Neural progenitor cell (in vitro differentiated cells): ENCODE measurements at regions not wholly inside any gene's neighbourhood (a gene's known extent, or its start where the extent isn't known, plus 50 kb on each side); places are given as distances from the start of the nearest gene placed in this dataset.
A peak's percentile ranks its signal among the peaks of the same experiment; 100 is the strongest.

Experiments used
- DNase-seq: peaks from one replicate; pipeline ENCODE4 v3.0.0-alpha.2; 2016; ENCODE audit warnings: low spot score
- H2AFZ ChIP-seq: fragments of 200-600 bp; sonication (generic); replicated peaks from 2 replicates; pipeline ENCODE4 v1.6.1; 2016; ENCODE audit warnings: antibody characterized with exemption
- H3F3A ChIP-seq: fragments of 200-600 bp; sonication (generic); 2 replicates; pipeline ENCODE4 v1.6.1; 2016; ENCODE audit warnings: antibody characterized with exemption, low read depth
- H3K27ac ChIP-seq: fragments of 200-600 bp; sonication (generic); 2 replicates; pipeline ENCODE4 v1.5.1; 2016; ENCODE audit warnings: mild to moderate bottlenecking
- H3K27me3 ChIP-seq: fragments of 200-600 bp; sonication (generic); 2 replicates; pipeline ENCODE4 v1.6.1; 2016; ENCODE audit warnings: mild to moderate bottlenecking, moderate library complexity
- H3K36me3 ChIP-seq: fragments of 200-600 bp; sonication (generic); 2 replicates; pipeline ENCODE4 v1.5.1; 2016
- H3K4me1 ChIP-seq: fragments of 200-600 bp; sonication (generic); 2 replicates; pipeline ENCODE4 v1.6.1; 2016; ENCODE audit warnings: mixed run types
- H3K4me2 ChIP-seq: fragments of 200-600 bp; sonication (generic); 2 replicates; pipeline ENCODE4 v1.6.1; 2016
- H3K4me3 ChIP-seq: fragments of 200-600 bp; sonication (generic); 2 replicates; pipeline ENCODE4 v1.5.1; 2016
- H3K79me2 ChIP-seq: fragments of 200-600 bp; sonication (generic); 2 replicates; pipeline ENCODE4 v1.6.1; 2016; ENCODE audit warnings: low read depth
- H3K9ac ChIP-seq: fragments of 200-600 bp; sonication (generic); 2 replicates; pipeline ENCODE4 v1.6.1; 2016
- H3K9me3 ChIP-seq: fragments of 200-600 bp; sonication (generic); 2 replicates; pipeline ENCODE4 v1.5.1; 2016; ENCODE audit warnings: low read depth
- H4K20me1 ChIP-seq: fragments of 200-600 bp; sonication (generic); 2 replicates; pipeline ENCODE4 v1.6.1; 2016; ENCODE audit warnings: low read depth
- H3K27ac Mint-ChIP-seq: 3 replicates; pipeline ENCODE4 v1.8.0; 2021; ENCODE audit warnings: mixed read lengths
- H3K27me3 Mint-ChIP-seq: 2 replicates; pipeline ENCODE4 v1.8.0; 2022; ENCODE audit warnings: low read depth, mild to moderate bottlenecking, inconsistent platforms, moderate library complexity, mixed read lengths; ENCODE audit not compliant: insufficient read depth
- H3K36me3 Mint-ChIP-seq: 3 replicates; pipeline ENCODE4 v1.8.0; 2021; ENCODE audit warnings: mixed read lengths
- H3K4me1 Mint-ChIP-seq: 3 replicates; pipeline ENCODE4 v1.8.0; 2021; ENCODE audit warnings: mixed read lengths
- H3K4me3 Mint-ChIP-seq: 3 replicates; pipeline ENCODE4 v1.8.0; 2021; ENCODE audit warnings: mild to moderate bottlenecking, moderate library complexity, mixed read lengths
- H3K9me3 Mint-ChIP-seq: 3 replicates; pipeline ENCODE4 v1.8.0; 2020; ENCODE audit warnings: mixed read lengths
- CTCF ChIP-seq: fragments of 200-600 bp; sonication (generic); IDR thresholded peaks from 2 replicates; pipeline ENCODE4 v1.5.1; 2017; ENCODE audit warnings: antibody characterized with exemption, mild to moderate bottlenecking
- EZH2 ChIP-seq: fragments of 200-600 bp; sonication (generic); IDR thresholded peaks from 2 replicates; pipeline ENCODE4 v1.6.1; 2017; ENCODE audit warnings: antibody characterized with exemption, mild to moderate bottlenecking, moderate library complexity
- EZH2phosphoT487 ChIP-seq: fragments of 200-600 bp; sonication (generic); IDR thresholded peaks from 2 replicates; pipeline ENCODE4 v1.6.1; 2017; ENCODE audit warnings: antibody characterized with exemption

- Histone ChIP-seq H2AFZ (no peak overlapping the region), H3K9ac (peak overlapping the region; percentile 54), H3K27ac (peak overlapping the region; percentile 98), H3K4me2 (peak overlapping the region; percentile 96), H3K9me3 (no peaks in the 10 kb centered on the region), H3F3A (peaks cover 52% of the 10 kb centered on the region), H3K4me3 (peak overlapping the region; percentile 76), H3K36me3 (no peaks in the 10 kb centered on the region), H3K27me3 (no peaks in the 10 kb centered on the region), H4K20me1 (peaks cover 10% of the 10 kb centered on the region), H3K4me1 (peaks cover 23% of the 10 kb centered on the region), H3K79me2 (peaks cover 24% of the 10 kb centered on the region)
- TF ChIP-seq EZH2phosphoT487: no peak
- TF ChIP-seq EZH2: no peak
- no peak for TF ChIP-seq CTCF
- H3K27ac Mint-ChIP-seq: peak overlapping the region; percentile 21
- peaks cover 16% of the 10 kb centered on the region for H3K4me1 Mint-ChIP-seq
- H3K4me3 Mint-ChIP-seq: peak overlapping the region; percentile 81
- H3K27me3 Mint-ChIP-seq: no peaks in the 10 kb centered on the region
- DNase-seq: no peak
- H3K36me3 Mint-ChIP-seq: no peaks in the 10 kb centered on the region
- H3K9me3 Mint-ChIP-seq: no peaks in the 10 kb centered on the region
These were observed 138.8 kb downstream of the HFE start for GRCh38 chr6:26225848-26226578.

- Mint-ChIP-seq H3K9me3 (no peaks in the 10 kb centered on the region), H3K36me3 (no peaks in the 10 kb centered on the region), H3K27me3 (no peaks in the 10 kb centered on the region), H3K4me1 (peaks cover 10% of the 10 kb centered on the region), H3K27ac (peak overlapping the region; percentile 21), H3K4me3 (peak overlapping the region; percentile 81)
- no peaks in the 10 kb centered on the region for H3K27me3 ChIP-seq
- TF ChIP-seq CTCF: no peak
- no peak for TF ChIP-seq EZH2phosphoT487
- TF ChIP-seq EZH2: no peak
- H3K36me3 ChIP-seq: no peaks in the 10 kb centered on the region
- H3F3A ChIP-seq: peaks cover 56% of the 10 kb centered on the region
- peak overlapping the region; percentile 76 for H3K4me3 ChIP-seq
- peaks cover 23% of the 10 kb centered on the region for H3K4me1 ChIP-seq
- no peak overlapping the region for H2AFZ ChIP-seq
- H3K27ac ChIP-seq: no peak overlapping the region
- H4K20me1 ChIP-seq: peaks cover 10% of the 10 kb centered on the region
- no peak for DNase-seq
- peaks cover 24% of the 10 kb centered on the region for H3K79me2 ChIP-seq
- no peak overlapping the region for H3K9ac ChIP-seq
- peak overlapping the region; percentile 96 for H3K4me2 ChIP-seq
- H3K9me3 ChIP-seq: no peaks in the 10 kb centered on the region
These were observed 138.4 kb upstream of the BTN3A2 start for GRCh38 chr6:26226579-26226967.

- Mint-ChIP-seq H3K36me3 (no peaks in the 10 kb centered on the region), H3K4me3 (no peak overlapping the region), H3K27me3 (peaks cover 7% of the 10 kb centered on the region), H3K9me3 (no peaks in the 10 kb centered on the region), H3K4me1 (peaks cover 32% of the 10 kb centered on the region), H3K27ac (peak overlapping the region; percentile 34)
- H3K4me1 ChIP-seq: peaks cover 11% of the 10 kb centered on the region
- peaks cover 25% of the 10 kb centered on the region for H3K79me2 ChIP-seq
- no peak for TF ChIP-seq EZH2
- no peak for TF ChIP-seq CTCF
- TF ChIP-seq EZH2phosphoT487: no peak
- peaks cover 55% of the 10 kb centered on the region for H3F3A ChIP-seq
- H4K20me1 ChIP-seq: peaks cover 11% of the 10 kb centered on the region
- no peak overlapping the region for H3K4me3 ChIP-seq
- H2AFZ ChIP-seq: no peak overlapping the region
- no peak overlapping the region for H3K27ac ChIP-seq
- no peak for DNase-seq
- no peaks in the 10 kb centered on the region for H3K36me3 ChIP-seq
- H3K9me3 ChIP-seq: no peaks in the 10 kb centered on the region
- H3K9ac ChIP-seq: no peak overlapping the region
- H3K27me3 ChIP-seq: no peaks in the 10 kb centered on the region
- H3K4me2 ChIP-seq: no peak overlapping the region
These were observed 134.6 kb upstream of the BTN3A2 start for GRCh38 chr6:26230351-26230750.
